Osteocyte (in vitro differentiated cells): ENCODE measurements at regions not wholly inside any gene's neighbourhood (a gene's known extent, or its start where the extent isn't known, plus 50 kb on each side); places are given as distances from the start of the nearest gene placed in this dataset.

ENCODE experiments used
- DNase-seq: peaks from one replicate; pipeline ENCODE4 v3.0.0; 2021; ENCODE audit warnings: mixed read lengths; ENCODE audit not compliant: unreplicated experiment; ENCODE audit errors: extremely low spot score
- H3K27ac Mint-ChIP-seq: one replicate; pipeline ENCODE4 v1.8.0; 2021; ENCODE audit warnings: mild to moderate bottlenecking, mixed read lengths; ENCODE audit not compliant: unreplicated experiment
- H3K27me3 Mint-ChIP-seq: one replicate; pipeline ENCODE4 v1.8.0; 2021; ENCODE audit warnings: mixed read lengths; ENCODE audit not compliant: unreplicated experiment
- H3K36me3 Mint-ChIP-seq: one replicate; pipeline ENCODE4 v1.8.0; 2021; ENCODE audit warnings: mixed read lengths; ENCODE audit not compliant: unreplicated experiment
- H3K4me1 Mint-ChIP-seq: one replicate; pipeline ENCODE4 v1.8.0; 2021; ENCODE audit warnings: mixed read lengths; ENCODE audit not compliant: unreplicated experiment
- H3K4me3 Mint-ChIP-seq: one replicate; pipeline ENCODE4 v1.8.0; 2021; ENCODE audit warnings: mild to moderate bottlenecking, moderate library complexity, mixed read lengths; ENCODE audit not compliant: unreplicated experiment
- H3K9me3 Mint-ChIP-seq: one replicate; pipeline ENCODE4 v1.8.0; 2021; ENCODE audit warnings: mixed read lengths; ENCODE audit not compliant: unreplicated experiment
- CTCF ChIP-seq: fragments of 200-600 bp; sonication (generic); IDR thresholded peaks from 2 replicates; pipeline ENCODE4 v1.5.0; 2021; ENCODE audit warnings: antibody characterized with exemption, mild to moderate bottlenecking, moderate library complexity

GRCh38 chr5:15214010-15214409 is 286.0 kb upstream of the FBXL7 start:
- no peak for DNase-seq
- Mint-ChIP-seq H3K9me3 (peaks cover 6% of the 10 kb centered on the region), H3K36me3 (no peaks in the 10 kb centered on the region), H3K27ac (no peak overlapping the region), H3K4me3 (no peak overlapping the region), H3K4me1 (no peaks in the 10 kb centered on the region), H3K27me3 (peaks cover 23% of the 10 kb centered on the region)
- no peak for TF ChIP-seq CTCF

DNA sequence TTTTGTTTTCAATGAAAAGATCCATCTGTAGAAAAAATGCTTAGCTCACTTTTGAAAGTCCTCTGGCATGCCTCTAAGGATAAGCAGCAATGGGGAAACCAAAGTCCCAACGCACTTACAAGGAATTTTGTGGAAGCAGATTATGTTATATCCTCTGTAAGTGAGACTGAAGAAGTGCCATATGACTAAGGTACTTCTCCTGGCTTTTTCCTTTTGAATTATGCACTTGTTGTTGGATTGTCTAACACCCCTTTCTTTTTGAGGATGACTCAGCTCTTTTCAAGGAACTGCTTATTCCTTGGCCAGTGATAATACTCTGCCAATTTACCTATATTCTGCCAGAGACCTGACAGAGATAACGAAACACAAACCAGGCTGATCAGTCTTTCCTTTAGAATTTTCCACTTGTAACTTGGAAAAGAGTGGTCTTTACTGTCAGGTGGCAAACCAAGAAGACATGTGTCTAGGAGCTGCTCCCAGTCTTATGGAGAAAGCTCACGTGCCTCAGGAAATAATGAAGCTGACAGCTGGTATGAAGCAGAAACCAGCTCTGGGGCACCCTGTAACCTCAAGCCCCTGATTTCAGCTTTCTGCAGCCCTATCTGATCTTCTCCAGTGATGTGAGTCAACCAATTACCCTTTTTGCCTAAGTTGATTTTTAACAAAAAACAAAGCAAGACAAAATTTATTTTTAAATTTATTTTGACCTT is 290.8 kb upstream of the FBXL7 start:
- peaks cover 26% of the 10 kb centered on the region for H3K27me3 Mint-ChIP-seq
- no peak for DNase-seq
- H3K4me1 Mint-ChIP-seq, result no peaks in the 10 kb centered on the region
- H3K4me3 Mint-ChIP-seq, result no peak overlapping the region
- H3K27ac Mint-ChIP-seq, result no peak overlapping the region
- H3K9me3 Mint-ChIP-seq, result peaks cover 6% of the 10 kb centered on the region
- no peak for TF ChIP-seq CTCF
- H3K36me3 Mint-ChIP-seq, result no peaks in the 10 kb centered on the region

- no peak for DNase-seq
- H3K9me3 Mint-ChIP-seq, result no peaks in the 10 kb centered on the region
- peaks cover 27% of the 10 kb centered on the region for H3K27me3 Mint-ChIP-seq
- no peaks in the 10 kb centered on the region for H3K36me3 Mint-ChIP-seq
- TF ChIP-seq CTCF, result no peak
- H3K4me3 Mint-ChIP-seq, result no peak overlapping the region
- no peak overlapping the region for H3K27ac Mint-ChIP-seq
- no peaks in the 10 kb centered on the region for H3K4me1 Mint-ChIP-seq
Measured at GRCh38 chr5:15206133-15206532, 293.8 kb upstream of the FBXL7 start.

GRCh38 chr5:15203376-15203775 is 296.6 kb upstream of the FBXL7 start:
- Mint-ChIP-seq H3K27me3 (peaks cover 21% of the 10 kb centered on the region), H3K9me3 (no peaks in the 10 kb centered on the region), H3K4me3 (no peak overlapping the region), H3K27ac (no peak overlapping the region), H3K4me1 (no peaks in the 10 kb centered on the region), H3K36me3 (no peaks in the 10 kb centered on the region)
- no peak for TF ChIP-seq CTCF
- DNase-seq, result no peak

GRCh38 chr5:15191012-15191411 is 309.0 kb upstream of the FBXL7 start:
- Mint-ChIP-seq H3K36me3 (no peaks in the 10 kb centered on the region), H3K27ac (no peak overlapping the region), H3K4me3 (no peak overlapping the region), H3K4me1 (no peaks in the 10 kb centered on the region), H3K9me3 (no peaks in the 10 kb centered on the region), H3K27me3 (peaks cover 23% of the 10 kb centered on the region)
- DNase-seq, result no peak
- peak; percentile 32 for TF ChIP-seq CTCF
